Tibial artery (tissue), 4 donors: ENCODE measurements at regions not wholly inside any gene's neighbourhood (a gene's known extent, or its start where the extent isn't known, plus 50 kb on each side); places are given as distances from the start of the nearest gene placed in this dataset.

Experiments
- DNase-seq, 2 donors: peaks; one replicate each; pipeline ENCODE4 v3.0.0-alpha.2; 2019
- H3K27ac ChIP-seq, 2 donors: fragments of 200-600 bp; sonication (generic) in 1 of 2; 1 replicate in 1 of 2; 2 replicates in 1 of 2; pipeline ENCODE4 v1.5.1; 2018 to 2019; ENCODE audit warnings: mild to moderate bottlenecking in 1 of 2
- H3K27me3 ChIP-seq, 2 donors: fragments of 200-600 bp; sonication (generic) in 1 of 2; one replicate each; pipeline versions ENCODE4 v1.5.1 to v1.6.0; 2016 to 2019
- H3K36me3 ChIP-seq, 3 donors: fragments of 200-600 bp; sonication (generic) in 2 of 3; one replicate each; pipeline ENCODE4 v1.5.1; 2016 to 2019; ENCODE audit warnings: mild to moderate bottlenecking in 2 of 3
- H3K4me1 ChIP-seq, 4 donors: fragments of 200-600 bp; sonication (generic) in 2 of 4; 1 replicate in 3 of 4; 2 replicates in 1 of 4; pipeline ENCODE4 v1.5.1; 2016 to 2019
- H3K4me3 ChIP-seq, 2 donors: fragments of 200-600 bp; sonication (generic) in 1 of 2; 1 replicate in 1 of 2; 2 replicates in 1 of 2; pipeline ENCODE4 v1.5.1; 2018 to 2019; ENCODE audit warnings: mild to moderate bottlenecking in 2 of 2
- H3K9me3 ChIP-seq, 3 donors: fragments of 200-600 bp; sonication (generic) in 1 of 3; one replicate each; pipeline ENCODE4 v1.5.1; 2016 to 2019
- CTCF ChIP-seq, 2 experiments: fragments of 200-600 bp in 1 of 2; fragments of 450-650 bp in 1 of 2; IDR thresholded peaks; one replicate each; pipeline ENCODE4 v1.5.1; 2017 to 2019; ENCODE audit warnings: antibody characterized with exemption in 2 of 2, mild to moderate bottlenecking in 1 of 2, moderate library complexity in 1 of 2
- intact Hi-C: fragments of 100-400 bp; cut with DNase I; formaldehyde crosslinking; loops from one replicate; pipeline ENCODE4 v1.15.0; 2023; ENCODE audit warnings: low total_unique reads

GRCh38 chr5:174903172-174903732, 178.9 kb downstream of the MSX2 start:
- Histone ChIP-seq H3K27ac (no peak overlapping the region), H3K4me1 (no peaks in the 10 kb centered on the region), H3K27me3 (peaks cover 0 to 12% of the 10 kb centered on the region in 2 donors), H3K36me3 (no peaks in the 10 kb centered on the region), H3K4me3 (no peak overlapping the region), H3K9me3 (peaks cover 0 to 14% (median 0%) of the 10 kb centered on the region in 3 donors)
- intact Hi-C loops: no loop called here
- no peak for TF ChIP-seq CTCF (IDR thresholded peaks at IDR 0.05)
- no peak for DNase-seq

GRCh38 chr5:174901336-174901735, 177.0 kb downstream of the MSX2 start:
- no peaks in the 10 kb centered on the region for H3K4me1 ChIP-seq
- DNase-seq: no peak
- peaks cover 0 to 12% (median 0%) of the 10 kb centered on the region in 3 donors for H3K9me3 ChIP-seq
- H3K27me3 ChIP-seq: peaks cover 0 to 12% of the 10 kb centered on the region in 2 donors
- no peak overlapping the region for H3K27ac ChIP-seq
- TF ChIP-seq CTCF (IDR thresholded peaks at IDR 0.05): no peak
- H3K4me3 ChIP-seq: no peak overlapping the region
- intact Hi-C loops: no loop called here
- no peaks in the 10 kb centered on the region for H3K36me3 ChIP-seq

GRCh38 chr5:174900240-174900865, 176.0 kb downstream of the MSX2 start:
- intact Hi-C loops: no loop called here
- Histone ChIP-seq H3K36me3 (no peaks in the 10 kb centered on the region), H3K27ac (no peak overlapping the region), H3K9me3 (peaks cover 0 to 3% (median 0%) of the 10 kb centered on the region in 3 donors), H3K4me1 (no peaks in the 10 kb centered on the region), H3K27me3 (peaks cover 0 to 12% of the 10 kb centered on the region in 2 donors), H3K4me3 (no peak overlapping the region)
- TF ChIP-seq CTCF (IDR thresholded peaks at IDR 0.05): no peak
- no peak for DNase-seq

- H3K36me3 ChIP-seq: no peaks in the 10 kb centered on the region
- H3K27ac ChIP-seq: no peak overlapping the region
- DNase-seq: no peak
- no peaks in the 10 kb centered on the region for H3K27me3 ChIP-seq
- TF ChIP-seq CTCF (IDR thresholded peaks at IDR 0.05): no peak
- H3K4me1 ChIP-seq: no peaks in the 10 kb centered on the region
- no peaks in the 10 kb centered on the region for H3K9me3 ChIP-seq
- H3K4me3 ChIP-seq: no peak overlapping the region
- intact Hi-C loops: no loop called here
Observed at GRCh38 chr5:174897281-174897950, 173.0 kb downstream of the MSX2 start.

- no peak overlapping the region for H3K4me3 ChIP-seq
- no peaks in the 10 kb centered on the region for H3K36me3 ChIP-seq
- H3K4me1 ChIP-seq: no peaks in the 10 kb centered on the region
- H3K27ac ChIP-seq: no peak overlapping the region
- DNase-seq: no peak
- H3K27me3 ChIP-seq: no peaks in the 10 kb centered on the region
- H3K9me3 ChIP-seq: no peaks in the 10 kb centered on the region
- no peak for TF ChIP-seq CTCF (IDR thresholded peaks at IDR 0.05)
- intact Hi-C loops: no loop called here
Observed at GRCh38 chr5:174895360-174895759, 171.0 kb downstream of the MSX2 start.
